ENCODE measurements at regions not wholly inside any gene's neighbourhood (a gene's known extent, or its start where the extent isn't known, plus 50 kb on each side); places are given as distances from the start of the nearest gene placed in this dataset.

- DNase-seq = no peak
These were observed 521.5 kb upstream of the NRXN1 start for GRCh38 chr2:51553476-51553875.

- no peak for DNase-seq
These were observed 503.8 kb upstream of the NRXN1 start for GRCh38 chr2:51535763-51536162.

GRCh38 chr2:51534166-51534565 is 502.2 kb upstream of the NRXN1 start:
- DNase-seq = no peak

GRCh38 chr2:51528156-51528555 is 496.2 kb upstream of the NRXN1 start:
- DNase-seq = no peak

GRCh38 chr2:51526766-51527165 is 494.8 kb upstream of the NRXN1 start:
- DNase-seq = no peak

GRCh38 chr2:51516667-51517066 is 484.7 kb upstream of the NRXN1 start:
- DNase-seq = no peak

GRCh38 chr2:51511002-51511401 is 479.1 kb upstream of the NRXN1 start:
- DNase-seq = no peak

GRCh38 chr2:51510303-51510702 is 478.4 kb upstream of the NRXN1 start:
- DNase-seq = no peak

GRCh38 chr2:51505533-51505932 is 473.6 kb upstream of the NRXN1 start:
- DNase-seq = no peak

GRCh38 chr2:51490576-51491234 is 458.8 kb upstream of the NRXN1 start:
- DNase-seq = no peak

GRCh38 chr2:51484605-51485004 is 452.7 kb upstream of the NRXN1 start:
- DNase-seq = no peak

- no peak for DNase-seq
These were observed 451.8 kb upstream of the NRXN1 start for GRCh38 chr2:51483720-51484119.

- DNase-seq = no peak
These were observed 440.9 kb upstream of the NRXN1 start for GRCh38 chr2:51472783-51473182.

- no peak for DNase-seq
These were observed 440.4 kb upstream of the NRXN1 start for GRCh38 chr2:51472300-51472699.

GRCh38 chr2:51469102-51469501 is 437.2 kb upstream of the NRXN1 start:
- DNase-seq = no peak

- DNase-seq = no peak
These were observed 433.4 kb upstream of the NRXN1 start for GRCh38 chr2:51465326-51465725.

- no peak for DNase-seq
These were observed 422.2 kb upstream of the NRXN1 start for GRCh38 chr2:51454177-51454576.

- DNase-seq = no peak
These were observed 417.0 kb upstream of the NRXN1 start for GRCh38 chr2:51448911-51449310.

GRCh38 chr2:51441786-51442185 is 409.9 kb upstream of the NRXN1 start:
- DNase-seq = no peak

GRCh38 chr2:51424418-51424817 is 392.5 kb upstream of the NRXN1 start:
- DNase-seq = no peak

GRCh38 chr2:51420511-51420910 is 388.6 kb upstream of the NRXN1 start:
- no peak for DNase-seq

GRCh38 chr2:51413726-51414125 is 381.8 kb upstream of the NRXN1 start:
- no peak for DNase-seq

- DNase-seq = no peak
These were observed 378.4 kb upstream of the NRXN1 start for GRCh38 chr2:51410331-51410730.

GRCh38 chr2:51409920-51410319 is 378.0 kb upstream of the NRXN1 start:
- no peak for DNase-seq

- DNase-seq = no peak
These were observed 372.3 kb upstream of the NRXN1 start for GRCh38 chr2:51404226-51404625.

GRCh38 chr2:51401546-51401945 is 369.6 kb upstream of the NRXN1 start:
- no peak for DNase-seq
